ENCODE measurements at regions not wholly inside any gene's neighbourhood (a gene's known extent, or its start where the extent isn't known, plus 50 kb on each side); places are given as distances from the start of the nearest gene placed in this dataset.
A peak's percentile ranks its signal among the peaks of the same experiment; 100 is the strongest.

- DNase-seq = no peak
Measured at GRCh38 chr10:20963721-20964595, 66.8 kb upstream of the NEBL start.

DNA sequence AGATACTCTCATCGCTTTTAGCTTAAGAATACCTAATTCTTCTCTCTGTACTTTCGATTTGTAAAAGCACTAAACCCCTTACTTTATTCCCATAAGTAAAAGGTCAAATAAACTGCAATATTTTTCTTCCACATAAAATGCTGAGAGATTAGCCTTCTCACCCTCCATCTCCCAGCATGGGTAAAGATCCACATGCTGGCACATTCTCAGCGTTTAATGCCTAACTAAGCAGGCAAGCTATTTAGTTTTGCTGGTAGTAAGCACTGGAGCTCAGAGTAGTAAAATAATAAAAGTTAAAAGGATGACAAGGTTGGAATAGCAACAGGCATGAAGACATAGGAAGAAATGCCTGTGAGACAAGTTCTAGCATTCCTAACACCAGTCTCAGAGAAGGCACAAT is 65.9 kb upstream of the NEBL start:
- no peak for DNase-seq

DNA sequence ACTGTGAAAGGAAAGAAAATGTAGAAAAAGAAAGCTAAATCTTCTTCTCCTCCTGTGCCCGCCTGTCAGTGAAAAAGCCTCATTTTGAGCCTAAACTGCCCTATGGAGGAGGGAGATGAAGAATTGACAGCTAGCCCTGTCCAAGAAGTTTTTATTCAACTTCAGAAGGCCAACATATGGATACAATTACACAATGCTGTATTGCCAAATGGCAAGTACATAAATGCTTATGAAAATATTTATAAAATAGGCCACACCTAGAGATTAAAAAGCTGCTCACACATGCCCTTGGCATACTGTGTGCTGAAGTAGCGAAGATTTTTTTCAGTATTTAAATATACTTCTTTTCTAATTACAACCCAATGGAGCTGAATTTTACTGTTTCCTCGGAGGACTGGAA is 65.1 kb upstream of the NEBL start:
- DNase-seq = no peak

DNA sequence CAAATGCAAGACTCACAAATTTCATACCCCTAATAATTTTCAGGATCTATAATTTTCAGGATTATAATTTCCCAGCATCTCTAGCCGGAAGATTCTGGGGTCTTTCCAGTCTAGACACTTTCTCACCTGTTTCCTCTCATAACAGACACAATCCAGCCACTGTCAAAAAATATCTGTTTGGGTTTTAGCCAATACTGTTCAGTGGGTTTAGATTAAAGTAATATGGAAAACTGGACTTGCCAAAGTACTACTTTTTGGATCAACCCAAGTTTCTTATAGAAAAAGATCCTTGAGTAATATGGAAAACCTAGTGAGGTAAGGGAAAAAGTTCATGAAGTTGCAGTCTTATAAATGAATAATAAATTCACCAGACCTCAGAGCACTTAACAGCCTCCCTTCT is 62.1 kb upstream of the NEBL start:
- no peak for DNase-seq

GRCh38 chr10:20958764-20959163 is 61.7 kb upstream of the NEBL start:
- no peak for DNase-seq

- no peak for DNase-seq
Measured at GRCh38 chr10:20958225-20958624, 61.1 kb upstream of the NEBL start.

GRCh38 chr10:20957744-20958143 is 60.6 kb upstream of the NEBL start:
- DNase-seq = no peak

- no peak for DNase-seq
Measured at GRCh38 chr10:20956843-20957242, 59.7 kb upstream of the NEBL start.

- DNase-seq = no peak
Measured at GRCh38 chr10:20955355-20955893, 58.3 kb upstream of the NEBL start.

- DNase-seq = peak; percentile 6
Measured at GRCh38 chr10:20954519-20954918, 57.4 kb upstream of the NEBL start.

DNA sequence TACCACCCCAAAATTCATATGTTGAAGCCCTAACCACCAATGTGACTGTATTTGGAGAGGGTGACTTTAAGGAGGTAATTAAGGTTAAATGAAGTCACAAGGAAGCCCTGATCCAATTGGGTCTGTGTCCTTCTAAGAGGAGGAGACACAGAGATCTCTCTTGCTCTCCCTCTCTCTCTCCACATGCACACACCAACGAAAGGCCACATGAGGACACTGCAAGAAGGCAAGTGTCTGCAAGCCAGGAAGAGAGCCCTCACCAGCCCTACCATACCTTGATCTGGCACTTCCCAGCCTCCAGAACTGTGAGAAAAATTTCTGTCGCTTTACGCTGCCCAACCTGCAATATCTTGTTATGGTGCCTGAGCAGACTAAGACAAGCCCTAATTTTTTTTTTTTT is 56.0 kb upstream of the NEBL start:
- DNase-seq = no peak

DNA sequence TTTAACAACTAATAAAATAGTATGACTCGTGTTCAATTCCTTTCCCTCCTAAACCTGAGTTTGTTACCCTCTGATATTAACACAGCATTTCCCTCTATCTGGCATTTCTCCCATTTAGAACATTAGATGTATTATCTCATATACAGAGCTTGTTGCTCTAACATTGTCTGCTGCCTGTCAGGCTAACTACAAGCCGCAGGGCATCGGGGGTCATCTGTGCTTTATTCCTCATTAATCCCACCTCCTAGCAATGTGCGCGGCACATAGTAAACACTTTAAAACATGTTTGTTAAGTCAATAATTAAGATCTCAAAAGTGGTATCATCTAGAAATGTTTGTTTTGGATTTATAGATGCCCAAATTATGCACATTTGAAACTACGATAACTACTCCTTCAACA is 52.9 kb upstream of the NEBL start:
- DNase-seq = no peak

DNA sequence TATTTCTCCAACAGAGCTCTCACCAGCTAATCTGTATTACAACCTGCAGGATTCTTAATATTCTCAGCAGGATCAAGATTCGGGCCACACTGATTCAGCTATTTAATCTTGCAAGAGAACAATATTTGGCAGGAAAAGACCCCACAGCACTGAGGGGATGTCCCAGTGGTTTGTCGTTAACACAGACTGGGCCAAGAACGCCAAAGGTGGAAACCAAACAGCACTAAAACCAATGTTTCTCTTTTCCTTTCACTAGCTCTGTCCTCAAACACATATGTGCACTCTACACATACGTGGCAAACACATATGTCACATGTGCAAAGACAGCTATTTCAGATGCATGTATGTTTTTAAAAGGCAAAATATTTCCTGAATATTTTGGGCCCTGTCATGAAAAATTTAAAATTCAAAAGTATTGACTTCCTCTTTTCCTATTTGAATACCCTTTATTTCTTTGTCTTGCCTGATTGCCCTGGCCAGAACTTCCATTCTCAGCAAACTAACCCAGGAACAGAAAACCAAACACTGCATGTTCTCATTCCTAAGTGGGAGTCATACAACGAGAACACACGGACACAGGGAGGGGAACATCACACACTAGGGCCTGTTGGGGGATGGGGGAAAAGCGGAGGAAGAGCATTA is 51.7 kb upstream of the NEBL start:
- no peak for DNase-seq
